ENCODE measurements at regions not wholly inside any gene's neighbourhood (a gene's known extent, or its start where the extent isn't known, plus 50 kb on each side); places are given as distances from the start of the nearest gene placed in this dataset.

- H3K4me3 ChIP-seq, result no peak overlapping the region
- ATAC-seq (peak; percentile 30 to 75 (median 53)), FAIRE-seq (no peak), DNase-seq (no peak)
- H3K27me3 ChIP-seq, result no peaks in the 10 kb centered on the region
- peaks cover 0 to 5% (median 0%) of the 10 kb centered on the region in 3 donors for H3K4me1 ChIP-seq
- H3K9me3 ChIP-seq, result no peaks in the 10 kb centered on the region
- H3K27ac ChIP-seq, result no peak overlapping the region
- no peak for TF ChIP-seq CTCF (IDR thresholded peaks at IDR 0.05)
- no peaks in the 10 kb centered on the region for H3K36me3 ChIP-seq
- WGBS, 2 donors, result 70 to 78% methylated on average over 11 of the region's 11 CpGs
- intact Hi-C loops (cut with DNase I), result no loop called here
Measured at GRCh38 chr6:22149501-22150367, 147.1 kb downstream of the PRL start.

GRCh38 chr6:22150368-22151035 is 146.3 kb downstream of the PRL start:
- FAIRE-seq (no peak), DNase-seq (no peak), ATAC-seq (no peak)
- H3K27me3 ChIP-seq, result no peaks in the 10 kb centered on the region
- no peak for TF ChIP-seq CTCF (IDR thresholded peaks at IDR 0.05)
- peaks cover 0 to 5% (median 0%) of the 10 kb centered on the region in 3 donors for H3K4me1 ChIP-seq
- H3K36me3 ChIP-seq, result no peaks in the 10 kb centered on the region
- no peak overlapping the region for H3K27ac ChIP-seq
- H3K4me3 ChIP-seq, result no peak overlapping the region
- intact Hi-C loops (cut with DNase I), result no loop called here
- no peaks in the 10 kb centered on the region for H3K9me3 ChIP-seq

GRCh38 chr6:22151892-22152291 is 144.9 kb downstream of the PRL start:
- H3K36me3 ChIP-seq, result no peaks in the 10 kb centered on the region
- H3K27me3 ChIP-seq, result no peaks in the 10 kb centered on the region
- no peak overlapping the region for H3K4me3 ChIP-seq
- TF ChIP-seq CTCF (IDR thresholded peaks at IDR 0.05), result no peak
- DNase-seq, result no peak
- H3K4me1 ChIP-seq, result peaks cover 0 to 5% (median 0%) of the 10 kb centered on the region in 3 donors
- no peaks in the 10 kb centered on the region for H3K9me3 ChIP-seq
- intact Hi-C loops (cut with DNase I), result no loop called here
- no peak overlapping the region for H3K27ac ChIP-seq
- WGBS, 2 donors, result 95 to 98% methylated on average over 1 of the region's 1 CpG
- ATAC-seq, result no peak
- FAIRE-seq, result no peak

- FAIRE-seq (no peak), ATAC-seq (no peak), DNase-seq (no peak)
- Histone ChIP-seq H3K4me1 (peaks cover 0 to 5% (median 0%) of the 10 kb centered on the region in 3 donors), H3K9me3 (no peaks in the 10 kb centered on the region), H3K27me3 (no peaks in the 10 kb centered on the region), H3K27ac (no peak overlapping the region), H3K36me3 (no peaks in the 10 kb centered on the region), H3K4me3 (no peak overlapping the region)
- no peak for TF ChIP-seq CTCF (IDR thresholded peaks at IDR 0.05)
- intact Hi-C loops (cut with DNase I), result no loop called here
Measured at GRCh38 chr6:22152841-22153240, 144.0 kb downstream of the PRL start.
